IMR-90 (cell line): ENCODE measurements at regions not wholly inside any gene's neighbourhood (a gene's known extent, or its start where the extent isn't known, plus 50 kb on each side); places are given as distances from the start of the nearest gene placed in this dataset.
"Not testable (repeated sequence)": the region's sequence is repeated elsewhere in the genome, so short reads cannot be mapped to it uniquely, and the experiment has no call there.

ENCODE experiments used
- ATAC-seq: fragments of 200-7000 bp; cut with Tn5 transposase; 2 replicates; pipeline ENCODE4 v1.9.1; 2020; ENCODE audit warnings: low read depth, mild to moderate bottlenecking, moderate library complexity
- BruUV-seq: library from RNA; stranded (reverse); fragments of 400-500 nt; replicated peaks from 2 replicates; lab custom pipeline; 2021; lab: Mats Ljungman, UMichigan
- CTCF ChIA-PET: fragments of 300-600 bp; formaldehyde crosslinking; extraction: SDS; loops from one replicate; lab custom pipeline; 2021; ENCODE audit warnings: antibody characterized with exemption; lab: Yijun Ruan, JAX
- POLR2A ChIA-PET: fragments of 300-600 bp; sonication (Branson Sonifier 250); formaldehyde crosslinking; loops from one replicate; lab custom pipeline; 2022; ENCODE audit warnings: antibody characterized with exemption; ENCODE audit not compliant: unreplicated experiment; lab: Charles Lee
- DNase-seq: peaks from one replicate; pipeline ENCODE4 v3.0.0; 2013
- H2AFZ ChIP-seq: replicated peaks from 2 replicates; pipeline ENCODE3; 2013; ENCODE audit warnings: low read length, mild to moderate bottlenecking; ENCODE audit not compliant: poor library complexity
- H2AK5ac ChIP-seq: 2 replicates; pipeline ENCODE4 v1.6.1; 2013; ENCODE audit warnings: low read depth, low read length, inconsistent platforms
- H2AK9ac ChIP-seq: replicated peaks from 2 replicates; pipeline ENCODE3; 2013; ENCODE audit warnings: mild to moderate bottlenecking, low read depth, low read length, moderate library complexity; ENCODE audit not compliant: poor library complexity
- H2BK120ac ChIP-seq: 2 replicates; pipeline ENCODE4 v1.6.1; 2013; ENCODE audit warnings: low read depth, low read length, inconsistent platforms
- H2BK15ac ChIP-seq: 3 replicates; pipeline ENCODE4 v1.6.1; 2013; ENCODE audit warnings: low read depth, low read length, inconsistent platforms
- H2BK20ac ChIP-seq: 2 replicates; pipeline ENCODE4 v1.6.1; 2013; ENCODE audit warnings: low read depth, mild to moderate bottlenecking, inconsistent platforms, low read length, moderate library complexity
- H2BK5ac ChIP-seq: 2 replicates; pipeline ENCODE4 v1.6.1; 2013; ENCODE audit warnings: mild to moderate bottlenecking, low read depth, low read length, inconsistent platforms; ENCODE audit not compliant: poor library complexity, severe bottlenecking
- H3K14ac ChIP-seq: replicated peaks from 2 replicates; pipeline ENCODE4 v1.6.1; 2013; ENCODE audit warnings: low read depth, low read length, inconsistent platforms
- H3K18ac ChIP-seq: 2 replicates; pipeline ENCODE4 v1.6.1; 2013; ENCODE audit warnings: low read depth, low read length, control low read depth
- H3K23ac ChIP-seq: 2 replicates; pipeline ENCODE4 v1.6.1; 2013; ENCODE audit warnings: low read depth, low read length, inconsistent platforms
- H3K27ac ChIP-seq: 2 replicates; pipeline ENCODE4 v1.5.1; 2013; ENCODE audit warnings: mild to moderate bottlenecking, control low read depth, low read length; ENCODE audit not compliant: insufficient read depth
- H3K27me3 ChIP-seq: 2 replicates; pipeline ENCODE4 v1.6.1; 2013; ENCODE audit warnings: low read length; ENCODE audit not compliant: control insufficient read depth, insufficient read depth
- H3K36me3 ChIP-seq: 2 replicates; pipeline ENCODE4 v1.6.1; 2013; ENCODE audit warnings: low read length, mixed read lengths; ENCODE audit not compliant: control insufficient read depth, insufficient read depth
- H3K4ac ChIP-seq: 2 replicates; pipeline ENCODE4 v1.6.1; 2013; ENCODE audit warnings: low read depth, low read length, inconsistent platforms
- H3K4me1 ChIP-seq: 2 replicates; pipeline ENCODE4 v1.6.1; 2013; ENCODE audit warnings: low read length, mixed read lengths; ENCODE audit not compliant: control insufficient read depth, insufficient read depth
- H3K4me2 ChIP-seq: 2 replicates; pipeline ENCODE4 v1.6.1; 2013; ENCODE audit warnings: low read depth, mild to moderate bottlenecking, control low read depth, low read length, moderate library complexity
- H3K4me3 ChIP-seq: 2 replicates; pipeline ENCODE4 v1.5.1; 2013; ENCODE audit warnings: low read depth, mild to moderate bottlenecking, control low read depth, low read length, moderate library complexity; ENCODE audit not compliant: insufficient read depth
- H3K56ac ChIP-seq: 2 replicates; pipeline ENCODE4 v1.6.1; 2013; ENCODE audit warnings: low read length, inconsistent platforms; ENCODE audit not compliant: insufficient read depth; ENCODE audit errors: extremely low read depth
- H3K79me1 ChIP-seq, 2 experiments: 2 replicates each; pipeline ENCODE4 v1.6.1; 2013; ENCODE audit warnings: low read length in 2 of 2, inconsistent platforms in 1 of 2, low read depth in 1 of 2
- H3K9ac ChIP-seq: 2 replicates; pipeline ENCODE4 v1.6.1; 2013; ENCODE audit warnings: low read depth, low read length, control low read depth
- H3K9me1 ChIP-seq: 2 replicates; pipeline ENCODE4 v1.6.1; 2013; ENCODE audit warnings: low read length, inconsistent platforms; ENCODE audit not compliant: insufficient read depth
- H3K9me3 ChIP-seq: 2 replicates; pipeline ENCODE4 v1.6.1; 2013; ENCODE audit warnings: low read length; ENCODE audit not compliant: control insufficient read depth, insufficient read depth
- H4K20me1 ChIP-seq: 2 replicates; pipeline ENCODE4 v1.6.1; 2013; ENCODE audit warnings: low read length, inconsistent platforms; ENCODE audit not compliant: insufficient read depth
- H4K5ac ChIP-seq: 2 replicates; pipeline ENCODE4 v1.6.1; 2013; ENCODE audit warnings: mild to moderate bottlenecking, low read depth, low read length, control low read depth
- H4K8ac ChIP-seq, 2 experiments: 2 replicates each; pipeline ENCODE4 v1.6.1; 2013; ENCODE audit warnings: low read depth in 2 of 2, low read length in 2 of 2, control low read depth in 1 of 2, inconsistent platforms in 1 of 2
- H4K91ac ChIP-seq: 2 replicates; pipeline ENCODE4 v1.6.1; 2013; ENCODE audit warnings: low read depth, low read length, inconsistent platforms; ENCODE audit not compliant: insufficient read depth
- WGBS, 2 experiments: methylation state at CpG; one replicate each; pipeline versions ENCODE4 v1.1.5 to v1.1.7; 2013; ENCODE audit warnings: missing lambda C conversion rate in 2 of 2; ENCODE audit not compliant: insufficient read length in 1 of 2; ENCODE audit errors: extremely low coverage in 2 of 2; 5-methylcytosine and 5-hydroxymethylcytosine counted together
- dilution Hi-C: fragments of 300-500 bp; cut with HindIII; formaldehyde crosslinking; loops from one replicate; pipeline ENCODE4 v1.14.3; 2018; ENCODE audit warnings: low sequenced_read_pairs; ENCODE audit not compliant: unreplicated experiment
- in situ Hi-C: fragments of 300-500 bp; cut with MboI; formaldehyde crosslinking; loops from 3 replicates; pipeline ENCODE4 v1.14.3; 2019; ENCODE audit warnings: low sequenced_read_pairs, inconsistent platforms, mixed read lengths
- intact Hi-C: fragments of 100-400 bp; cut with micrococcal nuclease; formaldehyde crosslinking; loops from 2 replicates; pipeline ENCODE4 v1.10.0; 2022

DNA sequence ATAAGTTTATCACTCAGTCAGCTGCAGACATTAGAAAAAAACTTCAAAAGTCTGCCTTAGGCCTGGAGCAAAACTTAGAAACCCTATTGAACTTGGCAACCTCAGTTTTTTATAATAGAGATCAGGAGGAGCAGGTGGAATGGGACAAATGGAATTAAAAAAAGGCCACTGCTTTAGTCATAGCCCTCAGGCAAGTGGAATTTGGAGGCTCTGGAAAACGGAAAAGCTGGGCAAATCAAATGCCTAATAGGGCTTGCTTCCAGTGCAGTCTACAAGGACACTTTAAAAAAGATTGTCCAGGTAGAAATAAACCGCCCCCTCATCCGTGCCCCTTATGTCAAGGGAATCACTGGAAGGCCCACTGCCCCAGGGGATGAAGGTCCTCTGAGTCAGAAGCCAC, 68.7 kb upstream of the ARSJ start:
- whole genome bisulfite sequencing, 2 experiments: 100% methylated on average over 1 of the region's 3 CpGs; no CpG with 5 or more reads in 1 of the 2 experiments
- H2BK15ac ChIP-seq, ATAC-seq, H3K56ac ChIP-seq, H3K14ac ChIP-seq, H2AK5ac ChIP-seq, H3K9me1 ChIP-seq, H3K4me1 ChIP-seq, H3K36me3 ChIP-seq, H2AFZ ChIP-seq, H3K23ac ChIP-seq, H2BK5ac ChIP-seq, dilution Hi-C loops, BruUV-seq, intact Hi-C loops, H2BK120ac ChIP-seq, H3K27ac ChIP-seq, in situ Hi-C loops, H3K79me1 ChIP-seq, POLR2A ChIA-PET, H3K9me3 ChIP-seq, H3K4me2 ChIP-seq, H4K8ac ChIP-seq, H2AK9ac ChIP-seq, H3K4ac ChIP-seq, H2BK20ac ChIP-seq, H4K5ac ChIP-seq, H3K9ac ChIP-seq, DNase-seq, H3K4me3 ChIP-seq, H4K91ac ChIP-seq, H4K20me1 ChIP-seq, H3K27me3 ChIP-seq, CTCF ChIA-PET, H3K18ac ChIP-seq: not testable (repeated sequence)
